ENCODE measurements at regions not wholly inside any gene's neighbourhood (a gene's known extent, or its start where the extent isn't known, plus 50 kb on each side); places are given as distances from the start of the nearest gene placed in this dataset.

GRCh38 chr21:28789523-28789922 is 203.2 kb downstream of the LTN1 start:
- DNase-seq, result no peak

GRCh38 chr21:28788030-28788429 is 204.6 kb downstream of the LTN1 start:
- no peak for DNase-seq

GRCh38 chr21:28783641-28784185 is 209.0 kb downstream of the LTN1 start:
- no peak for DNase-seq

- no peak for DNase-seq
Observed at GRCh38 chr21:28781602-28782276, 210.9 kb downstream of the LTN1 start.

- no peak for DNase-seq
Observed at GRCh38 chr21:28779914-28780313, 212.8 kb downstream of the LTN1 start.

GRCh38 chr21:28776251-28776650 is 216.4 kb downstream of the LTN1 start:
- no peak for DNase-seq

GRCh38 chr21:28775071-28775470 is 217.6 kb downstream of the LTN1 start:
- no peak for DNase-seq

- DNase-seq, result no peak
Observed at GRCh38 chr21:28773036-28773435, 219.6 kb downstream of the LTN1 start.

GRCh38 chr21:28771790-28772501 is 220.7 kb downstream of the LTN1 start:
- DNase-seq, result no peak

GRCh38 chr21:28770867-28771661 is 221.6 kb downstream of the LTN1 start:
- DNase-seq, result no peak

GRCh38 chr21:28769683-28770082 is 223.0 kb downstream of the LTN1 start:
- DNase-seq, result no peak

GRCh38 chr21:28768753-28769152 is 223.9 kb downstream of the LTN1 start:
- DNase-seq, result no peak

GRCh38 chr21:28767523-28767922 is 225.2 kb downstream of the LTN1 start:
- no peak for DNase-seq

GRCh38 chr21:28763809-28764418 is 228.8 kb downstream of the LTN1 start:
- no peak for DNase-seq

GRCh38 chr21:28762357-28762735 is 230.3 kb downstream of the LTN1 start:
- no peak for DNase-seq

- no peak for DNase-seq
Observed at GRCh38 chr21:28761674-28762356, 230.9 kb downstream of the LTN1 start.

GRCh38 chr21:28758883-28759242 is 233.8 kb downstream of the LTN1 start:
- DNase-seq, result no peak

- DNase-seq, result no peak
Observed at GRCh38 chr21:28758042-28758882, 234.4 kb downstream of the LTN1 start.

GRCh38 chr21:28754862-28755261 is 237.8 kb downstream of the LTN1 start:
- no peak for DNase-seq

- DNase-seq, result peak in 5 of 51 donors; percentile 1 to 8 (median 1)
Observed at GRCh38 chr21:28754127-28754611, 238.5 kb downstream of the LTN1 start.
